Keratinocyte (primary cell): ENCODE measurements at regions not wholly inside any gene's neighbourhood (a gene's known extent, or its start where the extent isn't known, plus 50 kb on each side); places are given as distances from the start of the nearest gene placed in this dataset.

ENCODE experiments used
- EZH2 ChIP-seq: IDR thresholded peaks from one replicate; pipeline ENCODE4 v1.6.1; 2012; ENCODE audit warnings: inconsistent platforms, mild to moderate bottlenecking, low read length, moderate library complexity
- TF ChIP-seq, protein P1 (sequence below), 3 experiments: IDR thresholded peaks in 1 of 3; conservative IDR thresholded peaks in 1 of 3; optimal IDR thresholded peaks in 1 of 3; 2 replicates in 2 of 3; 3 replicates in 1 of 3; pipeline versions ENCODE3 to v1.5.1; 2011; ENCODE audit warnings: low read length in 3 of 3, mild to moderate bottlenecking in 3 of 3, moderate library complexity in 2 of 3, control low read depth in 1 of 3, inconsistent platforms in 1 of 3; ENCODE audit not compliant: insufficient read depth in 2 of 3; ENCODE audit errors: extremely low read depth in 1 of 3

DNA sequence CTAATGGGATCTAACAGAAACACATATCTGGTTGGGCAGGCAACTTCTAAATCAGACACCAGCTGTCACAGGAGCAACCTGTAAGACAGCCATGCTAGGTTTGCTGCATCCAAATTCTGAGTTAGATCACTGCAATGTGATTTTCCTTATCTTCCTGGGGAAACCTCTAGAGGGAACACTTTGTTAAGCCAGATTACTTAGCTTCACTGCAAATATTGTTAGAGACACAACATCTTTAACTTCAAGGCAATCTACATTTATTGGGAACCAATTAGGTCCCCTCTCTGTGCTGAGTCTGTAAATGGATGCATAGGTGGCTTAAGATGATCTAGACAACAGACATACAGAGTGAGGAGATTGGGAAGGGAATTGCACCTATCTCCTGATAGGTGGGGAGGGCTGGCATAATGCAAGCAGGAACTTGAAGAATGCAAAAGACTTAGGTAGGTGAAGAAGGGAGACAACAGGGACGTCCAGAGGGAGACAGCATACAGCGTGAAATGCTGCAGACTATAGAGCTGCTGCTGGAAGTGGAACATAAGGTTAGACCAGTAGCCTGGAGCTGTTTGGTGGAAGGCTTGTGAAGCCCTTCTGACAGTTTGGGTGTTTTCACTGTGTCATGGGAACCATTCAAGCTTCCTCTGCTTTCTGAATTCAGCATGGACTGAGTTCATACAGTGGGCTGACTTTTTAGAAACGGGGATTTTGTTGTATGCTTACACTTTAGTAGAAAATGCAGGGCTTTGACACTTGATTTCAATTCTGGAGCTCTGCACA, 109.8 kb upstream of the ELMO1 start:
- TF ChIP-seq, protein P1, sequence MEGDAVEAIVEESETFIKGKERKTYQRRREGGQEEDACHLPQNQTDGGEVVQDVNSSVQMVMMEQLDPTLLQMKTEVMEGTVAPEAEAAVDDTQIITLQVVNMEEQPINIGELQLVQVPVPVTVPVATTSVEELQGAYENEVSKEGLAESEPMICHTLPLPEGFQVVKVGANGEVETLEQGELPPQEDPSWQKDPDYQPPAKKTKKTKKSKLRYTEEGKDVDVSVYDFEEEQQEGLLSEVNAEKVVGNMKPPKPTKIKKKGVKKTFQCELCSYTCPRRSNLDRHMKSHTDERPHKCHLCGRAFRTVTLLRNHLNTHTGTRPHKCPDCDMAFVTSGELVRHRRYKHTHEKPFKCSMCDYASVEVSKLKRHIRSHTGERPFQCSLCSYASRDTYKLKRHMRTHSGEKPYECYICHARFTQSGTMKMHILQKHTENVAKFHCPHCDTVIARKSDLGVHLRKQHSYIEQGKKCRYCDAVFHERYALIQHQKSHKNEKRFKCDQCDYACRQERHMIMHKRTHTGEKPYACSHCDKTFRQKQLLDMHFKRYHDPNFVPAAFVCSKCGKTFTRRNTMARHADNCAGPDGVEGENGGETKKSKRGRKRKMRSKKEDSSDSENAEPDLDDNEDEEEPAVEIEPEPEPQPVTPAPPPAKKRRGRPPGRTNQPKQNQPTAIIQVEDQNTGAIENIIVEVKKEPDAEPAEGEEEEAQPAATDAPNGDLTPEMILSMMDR (optimal IDR thresholded peaks at IDR 0.05 in 1 of 3, IDR thresholded peaks at IDR 0.05 in 1 of 3, conservative IDR thresholded peaks at IDR 0.05 in 1 of 3; ENCODE audit: extremely low read depth in 1 of 3, insufficient read depth in 2 of 3, low read length in 3 of 3): no peak
- no peak for TF ChIP-seq EZH2
